ENCODE measurements at regions not wholly inside any gene's neighbourhood (a gene's known extent, or its start where the extent isn't known, plus 50 kb on each side); places are given as distances from the start of the nearest gene placed in this dataset.

- TF ChIP-seq CEBPZ (IDR thresholded peaks at IDR 0.05; ENCODE audit: low read depth, low read length), result no peak
- no peak for TF ChIP-seq SRF (IDR thresholded peaks at IDR 0.05; ENCODE audit: low read depth in 2 of 2, low read length in 2 of 2)
- no peak for TF ChIP-seq POLR2AphosphoS2 (IDR thresholded peaks at IDR 0.05; ENCODE audit: low read depth, low read length)
- no peak for TF ChIP-seq BACH1 (IDR thresholded peaks at IDR 0.05; ENCODE audit: borderline replicate concordance)
- TF ChIP-seq CTCF (IDR thresholded peaks at IDR 0.05 in 2 of 3, conservative IDR thresholded peaks at IDR 0.05 in 1 of 3; ENCODE audit: control insufficient read depth in 2 of 3, extremely low read depth in 1 of 3, insufficient read depth in 1 of 3, low read depth in 3 of 3, low read length in 3 of 3), result no peak
- TF ChIP-seq ZNF687 (IDR thresholded peaks at IDR 0.05), result no peak
These were observed 671.9 kb upstream of the USP24 start for GRCh38 chr1:55886856-55887712.
